GM18907 (cell line): ENCODE measurements at regions not wholly inside any gene's neighbourhood (a gene's known extent, or its start where the extent isn't known, plus 50 kb on each side); places are given as distances from the start of the nearest gene placed in this dataset.

ENCODE experiments used
- ATAC-seq: cut with Tn5 transposase; IDR thresholded peaks from one replicate; pipeline ENCODE4 v1.9.1; 2021; ENCODE audit warnings: mild to moderate bottlenecking, moderate library complexity; ENCODE audit not compliant: unreplicated experiment

- no peak for ATAC-seq
Measured at GRCh38 chr6:4620284-4621151, 155.7 kb upstream of the CDYL start.

- no peak for ATAC-seq
Measured at GRCh38 chr6:4616311-4616710, 159.9 kb upstream of the CDYL start.

GRCh38 chr6:4615891-4616290 is 160.3 kb upstream of the CDYL start:
- ATAC-seq, result no peak

GRCh38 chr6:4615231-4615630 is 161.0 kb upstream of the CDYL start:
- no peak for ATAC-seq

- no peak for ATAC-seq
Measured at GRCh38 chr6:4614637-4615036, 161.6 kb upstream of the CDYL start.

GRCh38 chr6:4613795-4614194 is 162.4 kb upstream of the CDYL start:
- no peak for ATAC-seq

- ATAC-seq, result no peak
Measured at GRCh38 chr6:4613381-4613780, 162.8 kb upstream of the CDYL start.

- no peak for ATAC-seq
Measured at GRCh38 chr6:4612636-4613171, 163.5 kb upstream of the CDYL start.

GRCh38 chr6:4611429-4612129 is 164.6 kb upstream of the CDYL start:
- ATAC-seq, result no peak

- ATAC-seq, result no peak
Measured at GRCh38 chr6:4610256-4610655, 165.9 kb upstream of the CDYL start.

- ATAC-seq, result no peak
Measured at GRCh38 chr6:4608361-4609115, 167.7 kb upstream of the CDYL start.

- no peak for ATAC-seq
Measured at GRCh38 chr6:4607793-4608192, 168.4 kb upstream of the CDYL start.

GRCh38 chr6:4606821-4607704 is 169.1 kb upstream of the CDYL start:
- ATAC-seq, result no peak

GRCh38 chr6:4606016-4606415 is 170.2 kb upstream of the CDYL start:
- ATAC-seq, result no peak

- no peak for ATAC-seq
Measured at GRCh38 chr6:4603856-4604369, 172.3 kb upstream of the CDYL start.

GRCh38 chr6:4603291-4603690 is 172.9 kb upstream of the CDYL start:
- ATAC-seq, result no peak

- ATAC-seq, result no peak
Measured at GRCh38 chr6:4599924-4600323, 176.3 kb upstream of the CDYL start.

- no peak for ATAC-seq
Measured at GRCh38 chr6:4598384-4598995, 177.7 kb upstream of the CDYL start.

GRCh38 chr6:4593951-4594350 is 182.3 kb upstream of the CDYL start:
- no peak for ATAC-seq

- no peak for ATAC-seq
Measured at GRCh38 chr6:4592026-4592425, 184.2 kb upstream of the CDYL start.
